ENCODE measurements at regions not wholly inside any gene's neighbourhood (a gene's known extent, or its start where the extent isn't known, plus 50 kb on each side); places are given as distances from the start of the nearest gene placed in this dataset.

DNA sequence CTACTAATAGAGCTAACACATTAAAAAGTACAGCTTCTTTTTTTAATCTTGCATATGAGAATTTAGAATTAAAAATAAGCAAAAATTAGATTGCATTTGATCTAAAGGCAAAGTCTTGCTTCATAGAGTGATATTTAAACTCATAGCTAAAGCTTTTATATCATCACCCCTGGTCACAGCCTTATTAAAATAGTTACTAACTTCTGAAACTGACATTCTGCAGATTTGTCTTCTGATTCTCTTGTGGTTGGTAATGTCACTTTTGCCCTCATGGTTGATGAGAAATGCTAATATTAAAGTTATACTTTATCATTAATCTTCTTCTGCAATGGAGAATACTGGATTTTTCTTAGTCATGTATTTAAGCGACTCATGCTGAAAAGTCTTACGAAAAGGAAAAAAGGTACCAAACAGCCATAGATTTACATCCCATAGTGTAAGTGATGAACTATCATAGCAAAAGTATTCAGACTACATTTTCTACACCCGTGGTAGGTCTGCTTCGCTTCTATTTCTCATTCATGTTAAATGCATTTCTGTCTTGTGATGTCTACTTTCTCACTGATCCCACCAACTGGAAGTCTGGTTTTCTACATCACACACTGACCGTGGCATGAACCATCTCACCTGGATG is 330.5 kb upstream of the B3GALT2 start:
- TF ChIP-seq, protein P1, sequence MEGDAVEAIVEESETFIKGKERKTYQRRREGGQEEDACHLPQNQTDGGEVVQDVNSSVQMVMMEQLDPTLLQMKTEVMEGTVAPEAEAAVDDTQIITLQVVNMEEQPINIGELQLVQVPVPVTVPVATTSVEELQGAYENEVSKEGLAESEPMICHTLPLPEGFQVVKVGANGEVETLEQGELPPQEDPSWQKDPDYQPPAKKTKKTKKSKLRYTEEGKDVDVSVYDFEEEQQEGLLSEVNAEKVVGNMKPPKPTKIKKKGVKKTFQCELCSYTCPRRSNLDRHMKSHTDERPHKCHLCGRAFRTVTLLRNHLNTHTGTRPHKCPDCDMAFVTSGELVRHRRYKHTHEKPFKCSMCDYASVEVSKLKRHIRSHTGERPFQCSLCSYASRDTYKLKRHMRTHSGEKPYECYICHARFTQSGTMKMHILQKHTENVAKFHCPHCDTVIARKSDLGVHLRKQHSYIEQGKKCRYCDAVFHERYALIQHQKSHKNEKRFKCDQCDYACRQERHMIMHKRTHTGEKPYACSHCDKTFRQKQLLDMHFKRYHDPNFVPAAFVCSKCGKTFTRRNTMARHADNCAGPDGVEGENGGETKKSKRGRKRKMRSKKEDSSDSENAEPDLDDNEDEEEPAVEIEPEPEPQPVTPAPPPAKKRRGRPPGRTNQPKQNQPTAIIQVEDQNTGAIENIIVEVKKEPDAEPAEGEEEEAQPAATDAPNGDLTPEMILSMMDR (IDR thresholded peaks at IDR 0.05) = no peak
- no peak for ATAC-seq (ENCODE audit: low read depth)
- Mint-ChIP-seq H3K27ac (no peak overlapping the region), H3K9me3 (no peaks in the 10 kb centered on the region), H3K27me3 (peaks cover under 1% of the 10 kb centered on the region), H3K4me1 (peaks cover 2% of the 10 kb centered on the region), H3K4me3 (no peak overlapping the region), H3K36me3 (ENCODE audit: low read depth) (no peaks in the 10 kb centered on the region)
- intact Hi-C loops (cut with micrococcal nuclease) = no loop called here
- CTCF ChIA-PET = no interaction called here
- no peak for DNase-seq
- POLR2A ChIA-PET = no interaction called here

DNA sequence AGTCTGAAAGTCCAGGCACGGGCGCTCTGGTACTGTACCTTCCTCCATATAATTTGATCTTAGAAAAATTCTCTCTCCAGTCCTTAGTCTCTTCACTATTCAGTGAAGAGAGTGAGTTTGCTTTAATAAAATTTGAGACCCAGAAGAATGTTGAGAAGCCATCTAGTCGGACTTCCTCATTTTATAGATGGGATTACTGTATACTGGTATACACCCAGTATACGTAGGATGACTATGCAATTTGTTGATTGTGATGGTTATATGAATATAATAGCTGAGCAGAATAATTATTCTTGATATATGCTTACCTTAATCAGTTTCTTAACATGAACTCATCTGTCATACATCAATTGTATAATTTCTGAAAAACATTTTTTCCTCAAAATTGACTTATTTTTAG is 328.0 kb upstream of the B3GALT2 start:
- peaks cover 2% of the 10 kb centered on the region for H3K4me1 Mint-ChIP-seq
- ChIA-PET CTCF (no interaction called here), POLR2A (no interaction called here)
- peaks cover 3% of the 10 kb centered on the region for H3K27me3 Mint-ChIP-seq
- intact Hi-C loops (cut with micrococcal nuclease) = no loop called here
- TF ChIP-seq, protein P1 (IDR thresholded peaks at IDR 0.05) = no peak
- H3K4me3 Mint-ChIP-seq = no peak overlapping the region
- H3K36me3 Mint-ChIP-seq (ENCODE audit: low read depth) = no peaks in the 10 kb centered on the region
- H3K27ac Mint-ChIP-seq = no peak overlapping the region
- no peak for ATAC-seq (ENCODE audit: low read depth)
- no peak for DNase-seq
- peaks cover 2% of the 10 kb centered on the region for H3K9me3 Mint-ChIP-seq

DNA sequence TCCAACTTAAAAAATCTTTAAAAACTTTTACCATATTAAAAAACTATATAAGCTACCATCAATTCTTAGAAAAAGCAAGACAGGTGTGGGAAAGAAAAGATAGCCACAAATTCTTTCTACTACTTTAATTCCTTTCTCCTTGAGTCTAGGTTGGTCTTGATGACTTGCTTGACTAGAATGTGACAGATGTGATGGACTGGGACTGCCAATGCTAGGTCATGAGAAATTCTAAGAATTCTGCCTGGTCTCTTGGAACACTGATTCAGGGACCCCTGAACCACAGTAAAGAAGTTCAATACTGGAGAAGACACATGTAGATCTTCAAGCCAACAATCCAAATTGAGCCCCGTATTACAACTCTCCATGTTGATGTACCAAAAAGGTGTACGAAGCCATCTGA is 326.6 kb upstream of the B3GALT2 start:
- TF ChIP-seq, protein P1 (IDR thresholded peaks at IDR 0.05) = no peak
- CTCF ChIA-PET = no interaction called here
- Mint-ChIP-seq H3K27ac (no peak overlapping the region), H3K27me3 (peaks cover 3% of the 10 kb centered on the region), H3K4me3 (no peak overlapping the region), H3K9me3 (peaks cover 2% of the 10 kb centered on the region), H3K36me3 (ENCODE audit: low read depth) (no peaks in the 10 kb centered on the region), H3K4me1 (peaks cover 2% of the 10 kb centered on the region)
- POLR2A ChIA-PET = no interaction called here
- intact Hi-C loops (cut with micrococcal nuclease) = no loop called here
- ATAC-seq (ENCODE audit: low read depth) (no peak), DNase-seq (no peak)

DNA sequence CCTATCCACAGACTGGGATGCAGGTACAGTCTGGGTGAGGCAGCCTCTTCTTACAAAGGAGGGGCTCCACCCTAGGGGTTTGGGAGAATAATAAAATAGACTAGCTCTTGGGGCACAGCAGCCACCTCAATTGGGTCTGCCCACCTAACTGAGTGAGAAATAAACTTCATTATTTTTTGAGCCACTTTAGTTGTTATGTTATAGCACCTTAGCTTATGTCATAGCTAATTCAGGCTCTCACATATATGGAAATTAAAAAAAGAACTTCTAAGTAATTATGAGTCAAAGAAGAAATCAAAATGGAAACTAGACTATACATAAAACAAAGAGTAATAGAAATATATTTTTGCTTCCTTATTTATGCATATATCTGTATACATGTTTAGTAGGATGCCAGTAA is 318.5 kb upstream of the B3GALT2 start:
- intact Hi-C loops (cut with micrococcal nuclease) = no loop called here
- TF ChIP-seq, protein P1 (IDR thresholded peaks at IDR 0.05) = no peak
- H3K27ac Mint-ChIP-seq = no peak overlapping the region
- ChIA-PET CTCF (no interaction called here), POLR2A (no interaction called here)
- no peaks in the 10 kb centered on the region for H3K36me3 Mint-ChIP-seq (ENCODE audit: low read depth)
- peaks cover 4% of the 10 kb centered on the region for H3K27me3 Mint-ChIP-seq
- no peaks in the 10 kb centered on the region for H3K9me3 Mint-ChIP-seq
- H3K4me3 Mint-ChIP-seq = no peak overlapping the region
- no peaks in the 10 kb centered on the region for H3K4me1 Mint-ChIP-seq
- DNase-seq = no peak
- no peak for ATAC-seq (ENCODE audit: low read depth)

DNA sequence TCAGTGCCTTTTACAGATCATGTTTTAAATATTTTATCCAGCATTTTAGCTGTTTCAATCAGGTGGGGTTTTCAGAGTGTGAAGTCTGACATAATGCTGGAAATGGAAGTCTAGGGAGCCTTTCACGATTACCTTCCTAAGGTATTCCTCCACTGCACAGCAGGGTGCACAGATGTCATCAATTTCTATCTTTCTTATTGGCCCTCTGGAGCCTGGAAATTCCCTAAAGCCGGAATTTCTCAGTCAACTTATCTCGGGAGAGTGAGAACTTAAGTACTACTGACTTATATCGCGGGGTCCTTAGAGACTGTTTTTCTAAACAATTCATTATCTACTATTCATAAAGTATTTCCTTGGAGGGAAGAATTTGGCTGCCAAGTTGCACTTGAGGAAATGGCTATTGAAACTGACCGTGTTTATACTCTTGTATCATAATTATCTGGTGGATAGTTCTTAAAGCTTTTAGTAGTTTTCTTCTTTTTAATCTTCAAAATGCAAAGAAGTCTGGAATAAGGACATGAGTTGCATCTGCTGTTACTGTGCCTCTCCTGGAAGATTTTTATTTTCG is 311.8 kb upstream of the B3GALT2 start:
- no peak for ATAC-seq (ENCODE audit: low read depth)
- H3K36me3 Mint-ChIP-seq (ENCODE audit: low read depth) = no peaks in the 10 kb centered on the region
- intact Hi-C loops (cut with micrococcal nuclease) = no loop called here
- DNase-seq = no peak
- H3K4me3 Mint-ChIP-seq = no peak overlapping the region
- no peak overlapping the region for H3K27ac Mint-ChIP-seq
- peaks cover 6% of the 10 kb centered on the region for H3K27me3 Mint-ChIP-seq
- TF ChIP-seq, protein P1 (IDR thresholded peaks at IDR 0.05) = no peak
- H3K9me3 Mint-ChIP-seq = no peaks in the 10 kb centered on the region
- ChIA-PET CTCF (interaction anchor here (0.6 kb wide), 1 partner anchor 71 kb away, joined by 3 read pairs; no protein-coding TSS in a partner anchor), POLR2A (no interaction called here)
- H3K4me1 Mint-ChIP-seq = no peaks in the 10 kb centered on the region
